ENCODE measurements at regions not wholly inside any gene's neighbourhood (a gene's known extent, or its start where the extent isn't known, plus 50 kb on each side); places are given as distances from the start of the nearest gene placed in this dataset.
"Not testable (repeated sequence)": the region's sequence is repeated elsewhere in the genome, so short reads cannot be mapped to it uniquely, and the experiment has no call there.

DNA sequence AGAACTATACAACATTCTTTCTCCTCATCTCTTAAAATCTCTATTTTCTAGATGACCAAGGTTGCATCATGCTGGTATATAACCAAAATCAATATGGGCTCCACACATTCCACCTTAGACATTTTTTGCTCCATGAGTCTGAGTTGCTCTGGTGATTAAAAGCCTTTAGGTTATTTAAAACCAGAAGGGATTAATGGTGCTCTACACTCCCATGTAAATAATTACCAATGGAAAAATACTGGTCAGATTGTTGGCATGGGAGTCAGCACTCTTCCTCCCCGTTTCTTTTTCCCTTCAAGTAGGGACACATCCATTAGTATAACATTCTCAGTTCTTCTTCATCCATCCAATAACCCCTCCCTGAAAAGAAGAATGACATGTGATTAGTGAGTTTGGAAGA is 747.7 kb downstream of the PCDH17 start:
- TF ChIP-seq, protein P1, sequence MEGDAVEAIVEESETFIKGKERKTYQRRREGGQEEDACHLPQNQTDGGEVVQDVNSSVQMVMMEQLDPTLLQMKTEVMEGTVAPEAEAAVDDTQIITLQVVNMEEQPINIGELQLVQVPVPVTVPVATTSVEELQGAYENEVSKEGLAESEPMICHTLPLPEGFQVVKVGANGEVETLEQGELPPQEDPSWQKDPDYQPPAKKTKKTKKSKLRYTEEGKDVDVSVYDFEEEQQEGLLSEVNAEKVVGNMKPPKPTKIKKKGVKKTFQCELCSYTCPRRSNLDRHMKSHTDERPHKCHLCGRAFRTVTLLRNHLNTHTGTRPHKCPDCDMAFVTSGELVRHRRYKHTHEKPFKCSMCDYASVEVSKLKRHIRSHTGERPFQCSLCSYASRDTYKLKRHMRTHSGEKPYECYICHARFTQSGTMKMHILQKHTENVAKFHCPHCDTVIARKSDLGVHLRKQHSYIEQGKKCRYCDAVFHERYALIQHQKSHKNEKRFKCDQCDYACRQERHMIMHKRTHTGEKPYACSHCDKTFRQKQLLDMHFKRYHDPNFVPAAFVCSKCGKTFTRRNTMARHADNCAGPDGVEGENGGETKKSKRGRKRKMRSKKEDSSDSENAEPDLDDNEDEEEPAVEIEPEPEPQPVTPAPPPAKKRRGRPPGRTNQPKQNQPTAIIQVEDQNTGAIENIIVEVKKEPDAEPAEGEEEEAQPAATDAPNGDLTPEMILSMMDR (IDR thresholded peaks at IDR 0.05; ENCODE audit: borderline replicate concordance, control extremely low read depth, extremely low read depth, insufficient read depth, missing control alignments): no peak
- no peak for DNase-seq (ENCODE audit: low spot score)
- in situ Hi-C loops (cut with MboI; ENCODE audit: low sequenced_read_pairs, unreplicated experiment): no loop called here

GRCh38 chr13:58385336-58385735 is 753.8 kb downstream of the PCDH17 start:
- DNase-seq (ENCODE audit: low spot score); in situ Hi-C loops (cut with MboI; ENCODE audit: low sequenced_read_pairs, unreplicated experiment): not testable (repeated sequence)

DNA sequence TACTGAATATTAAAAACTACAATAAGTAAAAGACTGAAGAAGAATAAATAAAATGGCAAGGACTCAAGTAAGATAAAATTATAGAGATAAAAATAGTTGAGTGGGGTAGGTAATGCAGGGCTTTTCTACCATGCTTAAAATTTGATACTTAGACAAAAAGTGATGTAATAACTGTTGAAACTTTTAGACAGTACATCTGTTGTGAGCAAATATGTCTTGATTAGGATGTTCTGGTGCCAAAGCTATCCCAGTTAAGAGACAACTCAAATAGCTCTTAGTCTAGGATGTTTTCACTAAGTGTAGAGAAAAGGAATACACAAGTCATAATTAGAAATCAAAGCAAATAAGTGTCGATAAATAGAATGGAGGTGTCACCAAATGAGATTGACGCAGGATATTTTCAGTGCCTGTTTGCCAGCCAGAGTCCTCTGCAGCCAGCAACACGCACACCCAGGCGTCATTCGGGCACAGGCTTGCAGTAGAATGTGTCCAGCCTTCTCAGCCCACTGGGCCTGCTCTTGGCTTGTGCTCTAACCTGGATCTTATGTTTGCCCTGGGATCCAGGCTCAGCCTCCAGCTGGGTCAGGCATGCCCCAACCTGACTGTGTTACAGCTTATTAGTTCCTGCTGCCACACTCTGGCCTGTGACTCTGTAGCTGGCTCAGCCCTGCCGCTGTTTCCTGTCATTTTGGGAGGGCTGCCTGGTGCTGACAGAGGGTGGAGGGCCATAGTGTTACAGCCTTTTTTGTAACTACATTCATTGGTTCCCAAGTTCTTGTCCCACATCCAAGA is 766.2 kb downstream of the PCDH17 start:
- DNase-seq (ENCODE audit: low spot score): no peak
- in situ Hi-C loops (cut with MboI; ENCODE audit: low sequenced_read_pairs, unreplicated experiment): no loop called here
- TF ChIP-seq, protein P1 (IDR thresholded peaks at IDR 0.05; ENCODE audit: borderline replicate concordance, control extremely low read depth, extremely low read depth, insufficient read depth, missing control alignments): no peak

DNA sequence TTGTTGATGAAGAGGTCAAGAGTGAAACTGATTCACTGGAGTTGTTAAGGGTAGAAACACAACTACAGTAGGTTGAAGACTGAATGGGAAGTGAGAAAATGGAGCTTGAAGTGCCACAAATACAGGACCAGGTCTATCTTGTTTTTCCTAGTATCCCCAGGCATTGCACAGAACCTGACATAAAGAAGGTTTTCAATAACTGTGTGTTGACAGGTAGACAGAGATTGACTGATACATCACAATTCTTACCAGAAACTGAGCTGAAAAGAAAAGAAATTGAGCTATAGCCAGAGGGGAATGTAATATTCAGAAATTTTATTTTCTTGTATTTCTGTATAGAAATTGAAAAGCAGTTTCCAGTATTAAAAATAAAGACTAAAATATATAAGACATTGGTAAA is 767.7 kb downstream of the PCDH17 start:
- in situ Hi-C loops (cut with MboI; ENCODE audit: low sequenced_read_pairs, unreplicated experiment): no loop called here
- TF ChIP-seq, protein P1 (IDR thresholded peaks at IDR 0.05; ENCODE audit: borderline replicate concordance, control extremely low read depth, extremely low read depth, insufficient read depth, missing control alignments): no peak
- DNase-seq (ENCODE audit: low spot score): no peak

GRCh38 chr13:58406545-58406944 is 775.0 kb downstream of the PCDH17 start:
- in situ Hi-C loops (cut with MboI; ENCODE audit: low sequenced_read_pairs, unreplicated experiment): no loop called here
- TF ChIP-seq, protein P1 (IDR thresholded peaks at IDR 0.05; ENCODE audit: borderline replicate concordance, control extremely low read depth, extremely low read depth, insufficient read depth, missing control alignments): no peak
- DNase-seq (ENCODE audit: low spot score): no peak

DNA sequence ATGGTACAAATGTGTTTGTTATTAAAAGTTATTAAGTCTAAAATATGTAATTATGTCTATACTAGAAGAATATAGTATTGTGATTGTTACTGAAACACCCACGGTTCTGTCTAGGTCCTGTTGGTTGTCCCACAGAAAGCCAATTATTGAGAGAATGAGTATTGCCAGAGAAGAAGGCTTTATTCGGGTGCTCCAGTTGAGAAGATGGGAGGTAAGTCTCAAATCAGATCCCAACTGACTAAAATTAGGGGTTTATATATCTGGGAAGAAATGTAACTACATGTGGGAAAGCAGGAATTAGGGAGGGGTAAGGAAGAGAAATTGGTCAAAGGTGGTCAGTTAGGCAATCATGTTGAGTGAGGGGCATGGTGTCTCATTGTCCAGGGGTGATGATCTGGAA is 798.4 kb downstream of the PCDH17 start:
- DNase-seq (ENCODE audit: low spot score): no peak
- TF ChIP-seq, protein P1 (IDR thresholded peaks at IDR 0.05; ENCODE audit: borderline replicate concordance, control extremely low read depth, extremely low read depth, insufficient read depth, missing control alignments): no peak
- in situ Hi-C loops (cut with MboI; ENCODE audit: low sequenced_read_pairs, unreplicated experiment): no loop called here

DNA sequence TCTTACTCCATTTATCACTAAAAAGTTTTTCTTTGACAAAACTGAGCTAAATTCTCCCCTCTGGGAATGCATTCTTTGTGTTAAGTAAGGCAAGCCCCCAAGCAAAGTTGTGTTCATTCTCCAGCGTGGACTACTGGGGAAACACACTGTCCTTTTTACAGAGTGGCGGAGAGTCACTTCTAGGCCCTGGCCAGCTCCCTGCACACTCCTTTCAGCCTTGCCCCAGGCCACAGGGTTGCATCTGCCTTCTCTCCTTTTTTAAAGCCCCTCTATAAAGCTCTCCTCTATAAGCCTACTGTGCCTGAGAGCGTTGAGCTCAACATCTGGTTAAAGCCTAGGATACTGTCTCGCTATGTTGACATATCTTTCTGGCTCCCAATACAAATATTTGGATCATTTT is 803.4 kb downstream of the PCDH17 start:
- in situ Hi-C loops (cut with MboI; ENCODE audit: low sequenced_read_pairs, unreplicated experiment): no loop called here
- no peak for DNase-seq (ENCODE audit: low spot score)
- TF ChIP-seq, protein P1 (IDR thresholded peaks at IDR 0.05; ENCODE audit: borderline replicate concordance, control extremely low read depth, extremely low read depth, insufficient read depth, missing control alignments): no peak
